ENCODE measurements at regions not wholly inside any gene's neighbourhood (a gene's known extent, or its start where the extent isn't known, plus 50 kb on each side); places are given as distances from the start of the nearest gene placed in this dataset.

DNA sequence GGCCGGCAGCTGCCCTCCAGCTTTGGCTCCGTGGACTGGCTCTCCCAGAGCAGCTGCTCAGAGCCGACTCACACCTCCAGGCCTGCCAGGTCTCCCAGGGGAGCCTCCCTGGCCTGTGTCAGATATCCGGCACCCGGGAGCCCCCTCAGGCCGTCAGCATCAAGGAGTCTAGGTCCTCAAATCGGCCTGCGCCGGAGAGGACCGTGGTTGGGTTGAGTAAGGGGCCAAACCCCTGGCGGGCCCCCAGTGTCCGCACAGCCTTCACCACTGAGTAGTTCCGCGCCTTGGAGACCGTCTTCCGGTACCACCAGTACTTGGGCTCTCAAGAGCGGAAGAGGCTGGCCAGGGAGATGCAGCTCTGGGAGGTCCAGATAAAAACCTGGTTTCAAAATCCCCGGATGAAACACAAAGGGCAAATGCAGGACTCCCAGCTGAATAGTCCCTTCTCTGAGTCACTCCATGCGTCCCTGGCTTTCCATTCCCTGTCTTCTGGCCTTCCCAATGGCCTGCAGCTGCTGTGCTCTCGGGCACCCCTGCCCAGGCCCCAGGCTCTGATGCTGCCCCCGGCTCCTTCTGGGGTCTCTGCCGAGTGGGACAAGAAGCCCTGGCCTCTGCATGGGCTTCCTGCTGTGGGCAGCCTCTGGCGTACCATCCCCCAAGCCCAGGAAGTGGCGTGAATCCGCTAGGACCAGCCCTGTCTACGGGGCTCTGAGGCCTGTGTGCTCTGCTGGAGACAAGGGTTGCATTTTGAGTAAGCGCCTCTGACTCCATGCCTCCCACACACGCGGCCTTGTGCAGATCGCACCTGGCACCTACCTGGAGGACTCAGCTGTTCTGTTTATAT, 245.1 kb upstream of the ATXN7L3B start:
- Histone ChIP-seq H3K36me3 (replicated peaks) (no peaks in the 10 kb centered on the region), H3K27ac (no peak overlapping the region), H3K27me3 (replicated peaks) (no peaks in the 10 kb centered on the region), H3K4me3 (ENCODE audit: low read depth, low read length) (no peak overlapping the region)
- TF ChIP-seq, protein P1, sequence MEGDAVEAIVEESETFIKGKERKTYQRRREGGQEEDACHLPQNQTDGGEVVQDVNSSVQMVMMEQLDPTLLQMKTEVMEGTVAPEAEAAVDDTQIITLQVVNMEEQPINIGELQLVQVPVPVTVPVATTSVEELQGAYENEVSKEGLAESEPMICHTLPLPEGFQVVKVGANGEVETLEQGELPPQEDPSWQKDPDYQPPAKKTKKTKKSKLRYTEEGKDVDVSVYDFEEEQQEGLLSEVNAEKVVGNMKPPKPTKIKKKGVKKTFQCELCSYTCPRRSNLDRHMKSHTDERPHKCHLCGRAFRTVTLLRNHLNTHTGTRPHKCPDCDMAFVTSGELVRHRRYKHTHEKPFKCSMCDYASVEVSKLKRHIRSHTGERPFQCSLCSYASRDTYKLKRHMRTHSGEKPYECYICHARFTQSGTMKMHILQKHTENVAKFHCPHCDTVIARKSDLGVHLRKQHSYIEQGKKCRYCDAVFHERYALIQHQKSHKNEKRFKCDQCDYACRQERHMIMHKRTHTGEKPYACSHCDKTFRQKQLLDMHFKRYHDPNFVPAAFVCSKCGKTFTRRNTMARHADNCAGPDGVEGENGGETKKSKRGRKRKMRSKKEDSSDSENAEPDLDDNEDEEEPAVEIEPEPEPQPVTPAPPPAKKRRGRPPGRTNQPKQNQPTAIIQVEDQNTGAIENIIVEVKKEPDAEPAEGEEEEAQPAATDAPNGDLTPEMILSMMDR (IDR thresholded peaks at IDR 0.05; ENCODE audit: low read depth, low read length, missing control alignments) = no peak
- DNase-seq = no peak
- in situ Hi-C loops (cut with HindIII; ENCODE audit: low pct_ligation_motif_present, low sequenced_read_pairs) = no loop called here

DNA sequence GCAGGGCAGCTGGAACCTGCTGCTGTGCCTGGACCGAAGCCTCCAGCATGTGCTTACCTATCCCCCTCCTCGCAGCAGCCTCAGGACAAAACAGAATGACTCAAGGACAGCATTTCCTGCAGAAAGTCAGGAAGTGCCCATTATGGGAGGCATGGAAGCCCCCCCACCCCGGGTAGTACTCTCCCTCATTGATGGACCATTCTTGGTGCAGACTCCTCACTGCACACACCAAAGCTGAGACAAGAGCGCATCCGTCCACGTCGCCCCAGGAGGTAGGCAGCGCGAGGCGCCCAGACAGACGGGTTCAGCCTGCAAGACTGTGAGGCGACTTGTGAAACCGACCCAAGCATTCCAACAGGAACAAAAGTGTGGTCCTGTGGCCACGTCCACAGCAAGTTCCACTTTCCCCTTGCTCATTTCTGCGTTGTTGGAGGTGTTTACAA, 243.9 kb upstream of the ATXN7L3B start:
- H3K27ac ChIP-seq = no peak overlapping the region
- in situ Hi-C loops (cut with HindIII; ENCODE audit: low pct_ligation_motif_present, low sequenced_read_pairs) = no loop called here

DNA sequence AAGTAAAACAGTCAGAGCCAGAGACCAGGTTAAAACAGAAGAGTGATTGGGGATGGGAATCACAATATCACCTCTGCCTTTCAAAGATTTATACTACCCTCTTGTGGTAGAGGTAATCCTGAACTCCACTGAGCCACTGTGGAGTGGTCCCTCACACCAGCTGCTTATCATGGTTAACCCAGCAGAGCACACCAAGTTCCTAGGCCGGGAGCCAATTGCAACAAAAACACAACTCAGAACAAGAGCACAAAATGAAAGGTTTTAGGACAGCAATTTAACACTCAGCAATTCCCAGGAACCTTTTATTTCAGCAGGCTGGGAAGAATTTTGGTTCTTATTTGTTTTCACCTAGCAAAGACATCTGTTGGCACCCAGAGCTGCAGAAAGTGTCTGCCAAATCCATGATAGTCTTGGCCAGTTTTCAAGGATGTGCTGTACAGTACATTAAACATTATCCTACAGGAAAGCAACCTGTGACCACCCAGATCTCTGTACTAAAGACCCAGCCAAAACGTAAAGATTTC, 220.5 kb upstream of the ATXN7L3B start:
- TF ChIP-seq, protein P1 (IDR thresholded peaks at IDR 0.05; ENCODE audit: low read depth, low read length, missing control alignments) = peak; percentile 70
- Histone ChIP-seq H3K27ac (no peak overlapping the region), H3K27me3 (replicated peaks) (no peaks in the 10 kb centered on the region), H3K36me3 (replicated peaks) (no peaks in the 10 kb centered on the region), H3K4me3 (ENCODE audit: low read depth, low read length) (no peak overlapping the region)
- peak; percentile 78 for DNase-seq
- in situ Hi-C loops (cut with HindIII; ENCODE audit: low pct_ligation_motif_present, low sequenced_read_pairs) = no loop called here

More for the DNA sequence above, 243.9 kb upstream of the ATXN7L3B start:
- DNase-seq = no peak
- Histone ChIP-seq H3K27me3 (replicated peaks) (no peaks in the 10 kb centered on the region), H3K36me3 (replicated peaks) (no peaks in the 10 kb centered on the region), H3K4me3 (ENCODE audit: low read depth, low read length) (no peak overlapping the region)
- TF ChIP-seq, protein P1 (IDR thresholded peaks at IDR 0.05; ENCODE audit: low read depth, low read length, missing control alignments) = no peak

DNA sequence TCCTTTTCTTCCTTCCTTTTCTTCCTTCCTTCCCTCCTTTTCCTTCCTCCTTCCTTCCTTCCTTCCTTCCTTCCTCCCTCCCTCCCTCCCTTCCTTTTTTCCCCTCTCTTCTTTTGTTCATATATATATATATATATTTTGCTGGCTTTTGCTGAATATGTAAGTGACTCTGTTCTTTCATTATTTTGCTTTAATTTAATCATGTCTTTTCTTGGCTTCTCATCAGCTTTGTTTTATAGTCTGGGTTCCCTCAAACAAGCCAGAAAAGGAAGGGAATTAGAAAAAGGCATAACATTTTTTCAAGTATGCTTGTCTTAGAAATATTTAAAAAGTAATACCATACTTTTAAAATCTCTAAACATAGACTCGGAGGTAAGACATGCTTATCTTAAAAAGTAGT, 219.9 kb upstream of the ATXN7L3B start:
- DNase-seq = no peak
- TF ChIP-seq, protein P1 (IDR thresholded peaks at IDR 0.05; ENCODE audit: low read depth, low read length, missing control alignments) = no peak
- in situ Hi-C loops (cut with HindIII; ENCODE audit: low pct_ligation_motif_present, low sequenced_read_pairs) = no loop called here
- H3K27ac ChIP-seq = no peak overlapping the region
- H3K27me3 ChIP-seq (replicated peaks) = no peaks in the 10 kb centered on the region
- no peaks in the 10 kb centered on the region for H3K36me3 ChIP-seq (replicated peaks)
- H3K4me3 ChIP-seq (ENCODE audit: low read depth, low read length) = no peak overlapping the region

DNA sequence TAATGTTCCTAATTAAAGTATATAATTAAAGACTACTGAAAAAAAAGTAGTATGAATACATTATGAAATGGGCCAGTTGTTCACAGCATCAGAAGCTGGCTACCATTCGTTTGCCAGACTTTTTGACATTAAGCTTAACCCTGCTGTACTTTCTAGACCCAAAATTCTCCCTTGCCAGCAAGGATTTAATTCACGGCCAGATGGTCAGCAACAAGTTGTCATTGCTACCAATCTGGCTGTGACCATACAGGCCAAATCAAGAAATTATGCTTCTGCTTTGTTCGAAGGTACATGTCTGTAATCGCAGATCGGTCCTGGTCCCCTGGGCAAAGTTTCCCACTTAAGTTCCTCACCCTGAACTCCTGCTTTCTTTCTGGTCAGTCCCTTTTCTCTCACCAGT, 217.7 kb upstream of the ATXN7L3B start:
- Histone ChIP-seq H3K27me3 (replicated peaks) (no peaks in the 10 kb centered on the region), H3K27ac (no peak overlapping the region), H3K36me3 (replicated peaks) (no peaks in the 10 kb centered on the region), H3K4me3 (ENCODE audit: low read depth, low read length) (no peak overlapping the region)
- TF ChIP-seq, protein P1 (IDR thresholded peaks at IDR 0.05; ENCODE audit: low read depth, low read length, missing control alignments) = no peak
- in situ Hi-C loops (cut with HindIII; ENCODE audit: low pct_ligation_motif_present, low sequenced_read_pairs) = no loop called here
- DNase-seq = no peak

Measured in brain microvascular endothelial cell (primary cell).